Hepatocyte (in vitro differentiated cells): ENCODE measurements at regions not wholly inside any gene's neighbourhood (a gene's known extent, or its start where the extent isn't known, plus 50 kb on each side); places are given as distances from the start of the nearest gene placed in this dataset.

ENCODE experiments used
- DNase-seq: peaks from one replicate; pipeline ENCODE4 v3.0.0-alpha.2; 2016; ENCODE audit warnings: low spot score
- H2AFZ ChIP-seq: fragments of 200-600 bp; sonication (generic); 2 replicates; pipeline ENCODE4 v1.6.0; 2016; ENCODE audit warnings: antibody characterized with exemption, mild to moderate bottlenecking
- H3K27ac ChIP-seq: fragments of 200-600 bp; sonication (generic); 2 replicates; pipeline ENCODE4 v1.5.1; 2016; ENCODE audit warnings: mild to moderate bottlenecking
- H3K27me3 ChIP-seq: fragments of 200-600 bp; sonication (generic); 2 replicates; pipeline ENCODE4 v1.6.1; 2016
- H3K36me3 ChIP-seq: fragments of 200-600 bp; sonication (generic); replicated peaks from 2 replicates; pipeline ENCODE4 v1.5.1; 2016; ENCODE audit warnings: low read depth; ENCODE audit not compliant: insufficient read depth
- H3K4me1 ChIP-seq: fragments of 200-600 bp; sonication (generic); 2 replicates; pipeline ENCODE4 v1.5.1; 2016; ENCODE audit warnings: mild to moderate bottlenecking, moderate library complexity; ENCODE audit not compliant: insufficient read depth
- H3K4me2 ChIP-seq: fragments of 200-600 bp; sonication (generic); 2 replicates; pipeline ENCODE4 v1.6.0; 2016
- H3K4me3 ChIP-seq: fragments of 200-600 bp; sonication (generic); 2 replicates; pipeline ENCODE4 v1.5.1; 2016; ENCODE audit warnings: mild to moderate bottlenecking
- H3K79me2 ChIP-seq: fragments of 200-600 bp; sonication (generic); 2 replicates; pipeline ENCODE4 v1.6.0; 2017; ENCODE audit warnings: mild to moderate bottlenecking
- H3K9me2 ChIP-seq: fragments of 200-600 bp; sonication (generic); replicated peaks from 2 replicates; pipeline ENCODE4 v1.6.0; 2017; ENCODE audit warnings: mild to moderate bottlenecking; ENCODE audit not compliant: insufficient read depth
- H3K9me3 ChIP-seq: fragments of 200-600 bp; sonication (generic); 2 replicates; pipeline ENCODE4 v1.5.1; 2016; ENCODE audit warnings: low read depth, mild to moderate bottlenecking
- H4K20me1 ChIP-seq: fragments of 200-600 bp; sonication (generic); 2 replicates; pipeline ENCODE4 v1.6.0; 2016; ENCODE audit warnings: mild to moderate bottlenecking; ENCODE audit not compliant: insufficient read depth, poor library complexity, severe bottlenecking
- CTCF ChIP-seq: fragments of 200-600 bp; sonication (generic); IDR thresholded peaks from 2 replicates; pipeline ENCODE4 v1.5.1; 2016; ENCODE audit warnings: antibody characterized with exemption, mild to moderate bottlenecking; ENCODE audit not compliant: poor library complexity
- EZH2 ChIP-seq: fragments of 200-600 bp; sonication (generic); IDR thresholded peaks from 2 replicates; pipeline ENCODE4 v1.6.1; 2016; ENCODE audit warnings: antibody characterized with exemption, mild to moderate bottlenecking, borderline replicate concordance
- EZH2phosphoT487 ChIP-seq: fragments of 200-600 bp; sonication (generic); IDR thresholded peaks from one replicate; pipeline ENCODE4 v1.6.1; 2018; ENCODE audit warnings: antibody characterized with exemption, mild to moderate bottlenecking, low read depth, moderate library complexity; ENCODE audit not compliant: unreplicated experiment, severe bottlenecking
- WGBS: methylation state at CpG from one replicate; pipeline ENCODE4 v1.1.6; 2016; ENCODE audit warnings: low lambda C conversion rate; ENCODE audit errors: missing lambda C conversion rate; 5-methylcytosine and 5-hydroxymethylcytosine counted together

GRCh38 chr2:173750831-173751230 is 214.3 kb downstream of the SP3 start:
- H3K9me2 ChIP-seq, result no peaks in the 10 kb centered on the region
- H3K27me3 ChIP-seq, result no peaks in the 10 kb centered on the region
- no peak overlapping the region for H3K27ac ChIP-seq
- H3K4me2 ChIP-seq, result no peak overlapping the region
- H3K79me2 ChIP-seq, result no peaks in the 10 kb centered on the region
- no peak for DNase-seq
- H3K4me3 ChIP-seq, result no peak overlapping the region
- no peaks in the 10 kb centered on the region for H4K20me1 ChIP-seq
- TF ChIP-seq CTCF, result no peak
- no peak for TF ChIP-seq EZH2phosphoT487
- TF ChIP-seq EZH2, result no peak
- no peaks in the 10 kb centered on the region for H3K36me3 ChIP-seq
- WGBS, result 84% methylated on average over 4 of the region's 4 CpGs
- H3K4me1 ChIP-seq, result peaks cover 14% of the 10 kb centered on the region
- no peak overlapping the region for H2AFZ ChIP-seq
- H3K9me3 ChIP-seq, result no peaks in the 10 kb centered on the region

GRCh38 chr2:173751245-173751975 is 213.8 kb downstream of the SP3 start:
- no peaks in the 10 kb centered on the region for H3K27me3 ChIP-seq
- WGBS, result 95% methylated on average over 9 of the region's 9 CpGs
- H3K27ac ChIP-seq, result no peak overlapping the region
- H4K20me1 ChIP-seq, result no peaks in the 10 kb centered on the region
- H3K79me2 ChIP-seq, result no peaks in the 10 kb centered on the region
- no peak overlapping the region for H2AFZ ChIP-seq
- no peaks in the 10 kb centered on the region for H3K9me3 ChIP-seq
- H3K36me3 ChIP-seq, result no peaks in the 10 kb centered on the region
- H3K4me1 ChIP-seq, result peaks cover 14% of the 10 kb centered on the region
- DNase-seq, result no peak
- no peak overlapping the region for H3K4me3 ChIP-seq
- H3K4me2 ChIP-seq, result no peak overlapping the region
- TF ChIP-seq EZH2phosphoT487 (no peak), EZH2 (no peak), CTCF (no peak)
- H3K9me2 ChIP-seq, result no peaks in the 10 kb centered on the region

- Histone ChIP-seq H3K27ac (no peak overlapping the region), H3K79me2 (no peaks in the 10 kb centered on the region), H3K36me3 (no peaks in the 10 kb centered on the region), H3K9me3 (no peaks in the 10 kb centered on the region), H3K9me2 (no peaks in the 10 kb centered on the region), H3K27me3 (no peaks in the 10 kb centered on the region), H4K20me1 (no peaks in the 10 kb centered on the region), H3K4me1 (peaks cover 14% of the 10 kb centered on the region), H2AFZ (no peak overlapping the region), H3K4me3 (no peak overlapping the region), H3K4me2 (no peak overlapping the region)
- WGBS, result 61% methylated on average over 1 of the region's 1 CpG
- DNase-seq, result no peak
- TF ChIP-seq CTCF (peak; percentile 25), EZH2 (no peak), EZH2phosphoT487 (no peak)
Measured at GRCh38 chr2:173752152-173752551, 213.0 kb downstream of the SP3 start.
